ENCODE measurements at regions not wholly inside any gene's neighbourhood (a gene's known extent, or its start where the extent isn't known, plus 50 kb on each side); places are given as distances from the start of the nearest gene placed in this dataset.

GRCh38 chr1:230487773-230488428 is 61.8 kb upstream of the PGBD5 start:
- BruUV-seq (replicated peaks) = no TSS peak
- H3K4me2 ChIP-seq (ENCODE audit: low read length) = no peak overlapping the region
- H2AFZ ChIP-seq (ENCODE audit: low read depth, low read length, poor library complexity, severe bottlenecking) = no peak overlapping the region
- CTCF ChIA-PET = no interaction called here
- no peak overlapping the region for H3K9ac ChIP-seq (ENCODE audit: low read length)
- ATAC-seq (no peak), DNase-seq (ENCODE audit: low read depth, low spot score) (no peak)
- RAD21 ChIA-PET (ENCODE audit: low non-redundant PET in 1 of 2, low total read pairs in 2 of 2, uncharacterized antibody in 2 of 2, unreplicated experiment in 2 of 2) = no interaction called here
- no peaks in the 10 kb centered on the region for H3K9me3 ChIP-seq (ENCODE audit: control insufficient read depth in 1 of 2, insufficient read depth in 1 of 2, low read depth in 1 of 2, low read length in 2 of 2)
- TF ChIP-seq SIN3A (IDR thresholded peaks at IDR 0.05; ENCODE audit: low read depth) (no peak), CEBPB (IDR thresholded peaks at IDR 0.05; ENCODE audit: low read depth) (no peak), CTCF (IDR thresholded peaks at IDR 0.05 in 2 of 3, conservative IDR thresholded peaks at IDR 0.05 in 1 of 3; ENCODE audit: borderline replicate concordance in 1 of 3, insufficient read depth in 1 of 3, low read depth in 2 of 3, low read length in 2 of 3) (no peak), MAX (IDR thresholded peaks at IDR 0.05) (no peak), POLR2AphosphoS5 (IDR thresholded peaks at IDR 0.05; ENCODE audit: low read depth, low read length) (no peak), ZBTB33 (IDR thresholded peaks at IDR 0.05; ENCODE audit: extremely low read depth, insufficient replicate concordance, low read length) (no peak), ZFX (IDR thresholded peaks at IDR 0.05) (no peak)
- intact Hi-C loops (cut with micrococcal nuclease) = no loop called here
- no peaks in the 10 kb centered on the region for H3K9me2 ChIP-seq (ENCODE audit: insufficient read depth)
- no peaks in the 10 kb centered on the region for H4K20me1 ChIP-seq (ENCODE audit: insufficient read depth)
- H3K4me1 ChIP-seq (ENCODE audit: control insufficient read depth in 1 of 2, insufficient read depth in 2 of 2, low read length in 2 of 2) = no peaks in the 10 kb centered on the region
- H3K4me3 ChIP-seq (replicated peaks in 1 of 2; ENCODE audit: low read depth in 1 of 2, low read length in 2 of 2) = no peak overlapping the region
- POLR2A ChIA-PET = no interaction called here
- H3K79me2 ChIP-seq (ENCODE audit: insufficient read depth, low read length) = no peaks in the 10 kb centered on the region
- no peak overlapping the region for H3K27ac ChIP-seq (ENCODE audit: low read depth, low read length)
- no peaks in the 10 kb centered on the region for H3K36me3 ChIP-seq (ENCODE audit: control insufficient read depth in 1 of 2, insufficient read depth in 2 of 2, low read length in 2 of 2)
- peaks cover 9% of the 10 kb centered on the region; the same call in 1 of the 2 replicates for H3K27me3 ChIP-seq (ENCODE audit: insufficient read depth, low read length)
